HepG2 (cell line): ENCODE measurements at regions not wholly inside any gene's neighbourhood (a gene's known extent, or its start where the extent isn't known, plus 50 kb on each side); places are given as distances from the start of the nearest gene placed in this dataset.

ENCODE experiments used
- ATAC-seq: fragments of 200-7000 bp; cut with Tn5 transposase; 3 replicates; pipeline ENCODE4 v1.9.1; 2020; ENCODE audit warnings: mild to moderate bottlenecking, moderate library complexity
- BruUV-seq: library from RNA; stranded (reverse); fragments of 400-500 nt; replicated peaks from 2 replicates; lab custom pipeline; 2021; lab: Mats Ljungman, UMichigan
- CTCF ChIA-PET: fragments of 300-600 bp; formaldehyde crosslinking; extraction: SDS; loops from one replicate; lab custom pipeline; 2021; ENCODE audit warnings: low total read pairs, inconsistent platforms, low intra/inter-chr PET ratio; lab: Yijun Ruan, JAX
- POLR2A ChIA-PET: fragments of 350-600 bp; sonication (Branson Sonifier 250); formaldehyde crosslinking; loops from one replicate; lab custom pipeline; 2020; ENCODE audit warnings: antibody characterized with exemption, inconsistent platforms; lab: Yijun Ruan, JAX
- DNase-seq: peaks from one replicate; pipeline ENCODE4 v3.0.0-alpha.2; 2015; ENCODE audit warnings: low spot score
- FAIRE-seq: peaks from 3 replicates; lab custom pipeline; 2011; peaks lifted over from hg19 to GRCh38; lab: Jason Lieb, UNC
- H2AFZ ChIP-seq: one replicate; pipeline ENCODE4 v1.6.1; 2011; ENCODE audit warnings: low read length, inconsistent platforms
- H3K27ac ChIP-seq: fragments of 300-600 bp; 3 replicates; pipeline ENCODE4 v1.8.0; 2011; ENCODE audit warnings: mixed run types, mild to moderate bottlenecking, mixed read lengths, low read length, inconsistent platforms; ENCODE audit not compliant: insufficient read depth; ENCODE audit errors: extremely low read length
- H3K27me3 ChIP-seq, 2 experiments: fragments of 200-600 bp in 1 of 2; 2 replicates in 1 of 2; 3 replicates in 1 of 2; pipeline versions ENCODE4 v1.6.0 to v1.8.0; 2011; ENCODE audit warnings: low read length in 2 of 2, mild to moderate bottlenecking in 2 of 2, moderate library complexity in 2 of 2, inconsistent platforms in 1 of 2; ENCODE audit not compliant: insufficient read depth in 2 of 2, control insufficient read depth in 1 of 2
- H3K36me3 ChIP-seq, 2 experiments: fragments of 200-600 bp in 1 of 2; replicated peaks in 1 of 2; 2 replicates in 1 of 2; 3 replicates in 1 of 2; pipeline versions ENCODE4 v1.5.1 to v1.8.0; 2011; ENCODE audit warnings: low read length in 2 of 2, inconsistent platforms in 1 of 2; ENCODE audit not compliant: insufficient read depth in 2 of 2, control insufficient read depth in 1 of 2
- H3K4me1 ChIP-seq: 2 replicates; pipeline ENCODE4 v1.5.1; 2012; ENCODE audit warnings: low read length, inconsistent platforms; ENCODE audit not compliant: insufficient read depth
- H3K4me2 ChIP-seq: 2 replicates; pipeline ENCODE4 v1.6.0; 2011; ENCODE audit warnings: low read depth, low read length, inconsistent platforms
- H3K4me3 ChIP-seq, 3 experiments: fragments of 200-600 bp in 1 of 3; sonication (generic), shearing (Covaris generic) in 1 of 3; replicated peaks in 1 of 3; 2 replicates each; pipeline ENCODE4 v1.5.1; 2011 to 2016; ENCODE audit warnings: low read length in 3 of 3, inconsistent platforms in 2 of 3, low read depth in 2 of 3, mild to moderate bottlenecking in 2 of 3, control low read depth in 1 of 3, mixed read lengths in 1 of 3; ENCODE audit not compliant: insufficient read depth in 1 of 3
- H3K79me2 ChIP-seq: one replicate; pipeline ENCODE4 v1.6.1; 2011; ENCODE audit warnings: low read length, inconsistent platforms; ENCODE audit not compliant: insufficient read depth
- H3K9ac ChIP-seq: 2 replicates; pipeline ENCODE4 v1.6.0; 2011; ENCODE audit warnings: mild to moderate bottlenecking, low read depth, low read length, inconsistent platforms; ENCODE audit not compliant: insufficient read depth
- H3K9me3 ChIP-seq: 2 replicates; pipeline ENCODE4 v1.5.1; 2012; ENCODE audit warnings: mild to moderate bottlenecking, low read length
- H4K20me1 ChIP-seq: 2 replicates; pipeline ENCODE4 v1.6.0; 2011; ENCODE audit warnings: inconsistent platforms, mild to moderate bottlenecking, low read length, moderate library complexity; ENCODE audit not compliant: insufficient read depth
- ELF1 ChIP-seq: sonication (generic); formaldehyde crosslinking; IDR thresholded peaks from 2 replicates; pipeline ENCODE4 v1.4.0; 2020; ENCODE audit warnings: missing genetic modification reagents
- GZF1 ChIP-seq: sonication (generic); formaldehyde crosslinking; IDR thresholded peaks from 2 replicates; pipeline ENCODE4 v1.5.1; 2020; ENCODE audit warnings: mild to moderate bottlenecking, missing genetic modification reagents
- PLRG1 ChIP-seq: fragments of 450-650 bp; conservative IDR thresholded peaks from 2 replicates; pipeline ENCODE4 v1.6.1; 2016
- SAFB2 ChIP-seq: sonication (generic); formaldehyde crosslinking; IDR thresholded peaks from 2 replicates; pipeline ENCODE4 v1.5.1; 2020; ENCODE audit warnings: missing genetic modification reagents, low read depth, mild to moderate bottlenecking, borderline replicate concordance
- ZBTB26 ChIP-seq: IDR thresholded peaks from 2 replicates; pipeline ENCODE4 v1.6.1; 2016; ENCODE audit warnings: missing compliant biosample characterization, missing genetic modification reagents, borderline replicate concordance
- ZHX2 ChIP-seq, 2 experiments: sonication (generic) in 1 of 2; formaldehyde crosslinking in 1 of 2; IDR thresholded peaks; 2 replicates each; pipeline versions ENCODE4 v1.6.1 to v1.9.0; 2014 to 2022; ENCODE audit warnings: antibody characterized with exemption in 1 of 2, borderline replicate concordance in 1 of 2, inconsistent platforms in 1 of 2, low read depth in 1 of 2, missing genetic modification reagents in 1 of 2
- WGBS: methylation state at CpG from one replicate; pipeline ENCODE4 v1.1.6; 2017; ENCODE audit warnings: low lambda C conversion rate; 5-methylcytosine and 5-hydroxymethylcytosine counted together
- in situ Hi-C: cut with HindIII; loops from 2 replicates; pipeline ENCODE4 v1.10.0; 2017; ENCODE audit warnings: low pct_unique_long_range_greater_than_20kb; ENCODE audit not compliant: extremely low pct_ligation_motif_present
- intact Hi-C: fragments of 100-400 bp; cut with micrococcal nuclease; formaldehyde crosslinking; loops from one replicate; pipeline ENCODE4 v1.10.0; 2022; ENCODE audit not compliant: unreplicated experiment

- intact Hi-C loops (no loop called here), in situ Hi-C loops (no loop called here)
- TF ChIP-seq ZHX2 (IDR thresholded peaks at IDR 0.05; ENCODE audit: low read depth) (no peak), ZHX2 (CRISPR knock-in tag; IDR thresholded peaks at IDR 0.05; ENCODE audit: borderline replicate concordance) (no peak), GZF1 (CRISPR knock-in tag) (no peak), SAFB2 (CRISPR knock-in tag) (no peak), PLRG1 (no peak), ELF1 (CRISPR knock-in tag) (no peak), ZBTB26 (CRISPR knock-in tag) (no peak)
- H3K27ac ChIP-seq: no peak overlapping the region
- no peak for DNase-seq
- H3K79me2 ChIP-seq: no peaks in the 10 kb centered on the region
- WGBS: 0% methylated on average over 1 of the region's 2 CpGs
- H2AFZ ChIP-seq: no peak overlapping the region
- ChIA-PET POLR2A (no interaction called here), CTCF (no interaction called here)
- no peaks in the 10 kb centered on the region for H3K36me3 ChIP-seq
- no peaks in the 10 kb centered on the region for H3K4me1 ChIP-seq
- no peak overlapping the region for H3K4me2 ChIP-seq
- ATAC-seq: no peak
- no peak overlapping the region for H3K4me3 ChIP-seq
- no peak overlapping the region for H3K9ac ChIP-seq
- no TSS peak for BruUV-seq
- H3K27me3 ChIP-seq: no peaks in the 10 kb centered on the region; a peak in 1 of 5 replicates
- no peaks in the 10 kb centered on the region for H4K20me1 ChIP-seq
- FAIRE-seq: no peak
- peaks cover 37% of the 10 kb centered on the region for H3K9me3 ChIP-seq
These were observed 2586.0 kb downstream of the PCDH7 start for GRCh38 chr4:33306131-33306530.
